ENCODE measurements at regions not wholly inside any gene's neighbourhood (a gene's known extent, or its start where the extent isn't known, plus 50 kb on each side); places are given as distances from the start of the nearest gene placed in this dataset.

GRCh38 chr12:82149045-82149444, 209.1 kb downstream of the CCDC59 start:
- no peak for DNase-seq

GRCh38 chr12:82146740-82147139, 211.4 kb downstream of the CCDC59 start:
- no peak for DNase-seq

- DNase-seq: no peak
Observed at GRCh38 chr12:82144505-82144904, 213.7 kb downstream of the CCDC59 start.

GRCh38 chr12:82132390-82132789, 225.8 kb downstream of the CCDC59 start:
- DNase-seq: no peak

- DNase-seq: no peak
Observed at GRCh38 chr12:82130762-82131161, 227.4 kb downstream of the CCDC59 start.

GRCh38 chr12:82124711-82125380, 233.3 kb downstream of the CCDC59 start:
- no peak for DNase-seq

GRCh38 chr12:82121545-82121944, 236.6 kb downstream of the CCDC59 start:
- no peak for DNase-seq

GRCh38 chr12:82120901-82121300, 237.3 kb downstream of the CCDC59 start:
- DNase-seq: no peak

- DNase-seq: no peak
Observed at GRCh38 chr12:82109243-82109642, 248.9 kb downstream of the CCDC59 start.

GRCh38 chr12:82108615-82109014, 249.6 kb downstream of the CCDC59 start:
- DNase-seq: no peak

GRCh38 chr12:82099216-82099615, 259.0 kb downstream of the CCDC59 start:
- DNase-seq: no peak

- no peak for DNase-seq
Observed at GRCh38 chr12:82097877-82098276, 260.3 kb downstream of the CCDC59 start.

GRCh38 chr12:82097438-82097837, 260.7 kb downstream of the CCDC59 start:
- no peak for DNase-seq

GRCh38 chr12:82090165-82090564, 268.0 kb downstream of the CCDC59 start:
- DNase-seq: no peak

GRCh38 chr12:82089369-82090121, 268.6 kb downstream of the CCDC59 start:
- DNase-seq: no peak

- no peak for DNase-seq
Observed at GRCh38 chr12:82082501-82082900, 275.7 kb downstream of the CCDC59 start.

- DNase-seq: no peak
Observed at GRCh38 chr12:82069931-82070514, 288.2 kb downstream of the CCDC59 start.

- DNase-seq: no peak
Observed at GRCh38 chr12:82058197-82058596, 299.0 kb upstream of the PPFIA2 start.

- DNase-seq: no peak
Observed at GRCh38 chr12:82057770-82058169, 298.6 kb upstream of the PPFIA2 start.

GRCh38 chr12:82055391-82055790, 296.2 kb upstream of the PPFIA2 start:
- DNase-seq: no peak

GRCh38 chr12:82054566-82054965, 295.4 kb upstream of the PPFIA2 start:
- DNase-seq: no peak

- no peak for DNase-seq
Observed at GRCh38 chr12:82047446-82047845, 288.3 kb upstream of the PPFIA2 start.

GRCh38 chr12:82040987-82041743, 282.0 kb upstream of the PPFIA2 start:
- DNase-seq: no peak
